Ovary (tissue), 7 donors: ENCODE measurements at regions not wholly inside any gene's neighbourhood (a gene's known extent, or its start where the extent isn't known, plus 50 kb on each side); places are given as distances from the start of the nearest gene placed in this dataset.
"Not testable (repeated sequence)": the region's sequence is repeated elsewhere in the genome, so short reads cannot be mapped to it uniquely, and the experiment has no call there.

Source experiments
- DNase-seq, 5 donors: peaks; one replicate each; pipeline ENCODE4 v3.0.0-alpha.2; 2019 to 2020
- H3K27ac ChIP-seq, 2 donors: fragments of 200-600 bp; one replicate each; pipeline versions ENCODE4 v1.5.1 to v1.8.0; 2019 to 2022
- H3K27me3 ChIP-seq: fragments of 200-600 bp; one replicate; pipeline ENCODE4 v1.8.0; 2022
- H3K36me3 ChIP-seq: fragments of 200-600 bp; sonication (generic); one replicate; pipeline ENCODE4 v1.5.1; 2019
- H3K4me1 ChIP-seq: one replicate; pipeline ENCODE4 v1.8.1; 2013; ENCODE audit warnings: mild to moderate bottlenecking, moderate library complexity; ENCODE audit not compliant: insufficient read depth
- H3K4me3 ChIP-seq: fragments of 200-600 bp; sonication (generic); one replicate; pipeline ENCODE4 v1.5.1; 2017
- H3K9me3 ChIP-seq, 2 donors: fragments of 200-600 bp in 1 of 2; sonication (generic) in 1 of 2; one replicate each; pipeline versions ENCODE4 v1.5.1 to v1.8.1; 2013 to 2019; ENCODE audit warnings: mild to moderate bottlenecking in 1 of 2, moderate library complexity in 1 of 2
- EP300 ChIP-seq: sonication (generic); formaldehyde crosslinking; IDR thresholded peaks from one replicate; pipeline ENCODE4 v1.6.1; 2017; ENCODE audit warnings: antibody characterized with exemption
- POLR2A ChIP-seq: fragments of 450-650 bp; IDR thresholded peaks from one replicate; pipeline ENCODE4 v1.6.1; 2017; ENCODE audit warnings: antibody characterized with exemption, mild to moderate bottlenecking, moderate library complexity
- WGBS, 3 donors: extraction: QIAGEN DNeasy Blood & Tissue Kit in 1 of 3; methylation state at CpG; one replicate each; pipeline versions ENCODE4 v1.1.5 to v1.1.7; 2013 to 2017; 5-methylcytosine and 5-hydroxymethylcytosine counted together
- intact Hi-C, 4 donors: fragments of 100-400 bp; cut with DNase I; formaldehyde crosslinking; loops; one replicate each; pipeline versions ENCODE4 v1.11.0 to v1.15.1; 2022 to 2023
- TF ChIP-seq, protein P1 (sequence below), 3 donors: fragments of 450-650 bp in 2 of 3; fragments of 200-600 bp in 1 of 3; IDR thresholded peaks; one replicate each; pipeline versions ENCODE4 v1.5.1 to v1.8.0; 2016 to 2022; ENCODE audit warnings: antibody characterized with exemption in 3 of 3, mild to moderate bottlenecking in 1 of 3
- donor health status: DM: no; HTN: no; CAD: no; lungs with moderate emphysema.
- donor health status: DM: no; HTN: no; CAD: no.
- donor health status: Bipolar disorder and iron deficiency.
- donor health status: DM: no; HTN: no; CAD: no.
- donor health status: DM: yes; HTN: yes; CAD: no.

DNA sequence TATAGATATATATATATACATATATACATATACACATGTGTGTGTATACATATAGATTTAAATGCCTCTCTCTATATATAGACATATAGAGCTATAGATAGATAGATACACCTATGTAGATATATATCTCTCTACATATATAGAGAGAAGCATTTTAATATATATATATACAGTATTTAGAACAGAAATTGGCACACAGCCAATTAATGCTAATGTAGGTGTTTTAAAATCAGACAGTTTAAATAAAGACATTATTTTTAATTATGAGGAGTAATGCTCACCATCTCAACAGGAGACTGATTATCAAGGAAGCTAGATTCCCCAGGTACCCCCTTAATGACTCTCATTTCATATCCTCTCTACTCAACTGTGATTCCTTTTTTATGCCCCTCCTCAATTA, 170.7 kb upstream of the CRIM1 start:
- Histone ChIP-seq H3K4me1 (no peaks in the 10 kb centered on the region), H3K27ac (no peak overlapping the region), H3K4me3 (no peak overlapping the region), H3K27me3 (no peaks in the 10 kb centered on the region), H3K9me3 (no peaks in the 10 kb centered on the region), H3K36me3 (no peaks in the 10 kb centered on the region)
- TF ChIP-seq EP300 (no peak), POLR2A (no peak)
- TF ChIP-seq, protein P1, sequence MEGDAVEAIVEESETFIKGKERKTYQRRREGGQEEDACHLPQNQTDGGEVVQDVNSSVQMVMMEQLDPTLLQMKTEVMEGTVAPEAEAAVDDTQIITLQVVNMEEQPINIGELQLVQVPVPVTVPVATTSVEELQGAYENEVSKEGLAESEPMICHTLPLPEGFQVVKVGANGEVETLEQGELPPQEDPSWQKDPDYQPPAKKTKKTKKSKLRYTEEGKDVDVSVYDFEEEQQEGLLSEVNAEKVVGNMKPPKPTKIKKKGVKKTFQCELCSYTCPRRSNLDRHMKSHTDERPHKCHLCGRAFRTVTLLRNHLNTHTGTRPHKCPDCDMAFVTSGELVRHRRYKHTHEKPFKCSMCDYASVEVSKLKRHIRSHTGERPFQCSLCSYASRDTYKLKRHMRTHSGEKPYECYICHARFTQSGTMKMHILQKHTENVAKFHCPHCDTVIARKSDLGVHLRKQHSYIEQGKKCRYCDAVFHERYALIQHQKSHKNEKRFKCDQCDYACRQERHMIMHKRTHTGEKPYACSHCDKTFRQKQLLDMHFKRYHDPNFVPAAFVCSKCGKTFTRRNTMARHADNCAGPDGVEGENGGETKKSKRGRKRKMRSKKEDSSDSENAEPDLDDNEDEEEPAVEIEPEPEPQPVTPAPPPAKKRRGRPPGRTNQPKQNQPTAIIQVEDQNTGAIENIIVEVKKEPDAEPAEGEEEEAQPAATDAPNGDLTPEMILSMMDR (IDR thresholded peaks at IDR 0.05) = no peak
- no peak for DNase-seq
- intact Hi-C loops = no loop called here

GRCh38 chr2:36180789-36181482, 174.6 kb upstream of the CRIM1 start:
- H3K4me1 ChIP-seq, H3K27ac ChIP-seq, H3K27me3 ChIP-seq, DNase-seq, H3K36me3 ChIP-seq, intact Hi-C loops, H3K9me3 ChIP-seq, H3K4me3 ChIP-seq: not testable (repeated sequence)
- WGBS, 3 donors = 88 to 94% (median 92%) methylated on average over 7 of the region's 7 CpGs

DNA sequence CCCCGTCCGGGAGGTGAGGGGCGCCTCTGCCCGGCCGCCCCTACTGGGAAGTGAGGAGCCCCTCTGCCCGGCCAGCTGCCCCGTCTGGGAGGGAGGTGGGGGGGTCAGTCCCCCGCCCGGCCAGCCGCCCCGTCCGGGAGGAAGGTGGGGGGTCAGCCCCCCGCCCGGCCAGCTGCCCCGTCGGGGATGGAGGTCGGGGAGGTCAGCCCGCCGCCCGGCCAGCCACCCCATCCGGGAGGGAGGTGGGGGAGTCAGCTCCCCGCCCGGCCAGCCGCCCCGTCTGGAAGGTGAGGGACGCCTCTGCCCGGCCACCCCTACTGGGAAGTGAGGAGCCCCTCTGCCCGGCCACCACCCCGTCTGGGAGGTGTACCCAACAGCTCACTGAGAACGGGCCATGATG, 175.3 kb upstream of the CRIM1 start:
- H3K27ac ChIP-seq, H3K4me3 ChIP-seq, H3K9me3 ChIP-seq, intact Hi-C loops, H3K27me3 ChIP-seq, H3K36me3 ChIP-seq, H3K4me1 ChIP-seq: not testable (repeated sequence)
- WGBS, 3 donors = 92 to 99% (median 96%) methylated on average over 10 to 23 of the region's 30 CpGs
- DNase-seq = peak in 1 of 5 donors; percentile 12

DNA sequence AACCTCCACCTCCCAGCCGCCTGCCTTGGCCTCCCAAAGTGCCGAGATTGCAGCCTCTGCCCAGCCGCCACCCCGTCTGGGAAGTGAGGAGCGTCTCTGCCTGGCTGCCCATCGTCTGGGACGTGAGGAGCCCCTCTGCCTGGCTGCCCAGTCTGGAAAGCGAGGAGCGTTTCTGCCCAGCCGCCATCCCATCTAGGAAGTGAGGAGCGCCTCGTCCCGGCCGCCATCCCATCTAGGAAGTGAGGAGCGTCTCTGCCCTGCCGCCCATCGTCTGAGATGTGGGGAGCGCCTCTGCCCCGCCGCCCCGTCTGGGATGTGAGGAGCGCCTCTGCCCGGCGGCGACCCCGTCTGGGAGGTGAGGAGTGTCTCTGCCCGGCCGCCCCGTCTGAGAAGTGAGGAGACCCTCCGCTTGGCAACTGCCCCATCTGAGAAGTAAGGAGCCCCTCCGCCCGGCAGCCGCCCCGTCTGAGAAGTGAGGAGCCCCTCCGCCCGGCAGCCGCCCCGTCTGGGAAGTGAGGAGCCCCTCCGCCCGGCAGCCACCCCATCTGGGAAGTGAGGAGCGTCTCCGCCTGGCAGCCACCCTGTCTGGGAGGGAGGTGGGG, 175.8 kb upstream of the CRIM1 start:
- H3K4me1 ChIP-seq, H3K27me3 ChIP-seq, H3K9me3 ChIP-seq, DNase-seq, H3K36me3 ChIP-seq, H3K27ac ChIP-seq, intact Hi-C loops, H3K4me3 ChIP-seq: not testable (repeated sequence)
- 94 to 95% (median 95%) methylated on average over 11 to 39 of the region's 42 CpGs for WGBS, 3 donors

GRCh38 chr2:36178384-36178783, 177.2 kb upstream of the CRIM1 start:
- Histone ChIP-seq H3K36me3 (no peaks in the 10 kb centered on the region), H3K27ac (no peak overlapping the region), H3K9me3 (no peaks in the 10 kb centered on the region), H3K4me3 (no peak overlapping the region), H3K27me3 (no peaks in the 10 kb centered on the region), H3K4me1 (no peaks in the 10 kb centered on the region)
- no peak for DNase-seq
- WGBS, 3 donors = 30 to 51% (median 47%) methylated on average over 2 of the region's 2 CpGs
- no peak for TF ChIP-seq EP300
- no peak for TF ChIP-seq POLR2A
- TF ChIP-seq, protein P1 (IDR thresholded peaks at IDR 0.05) = no peak
- intact Hi-C loops = no loop called here

DNA sequence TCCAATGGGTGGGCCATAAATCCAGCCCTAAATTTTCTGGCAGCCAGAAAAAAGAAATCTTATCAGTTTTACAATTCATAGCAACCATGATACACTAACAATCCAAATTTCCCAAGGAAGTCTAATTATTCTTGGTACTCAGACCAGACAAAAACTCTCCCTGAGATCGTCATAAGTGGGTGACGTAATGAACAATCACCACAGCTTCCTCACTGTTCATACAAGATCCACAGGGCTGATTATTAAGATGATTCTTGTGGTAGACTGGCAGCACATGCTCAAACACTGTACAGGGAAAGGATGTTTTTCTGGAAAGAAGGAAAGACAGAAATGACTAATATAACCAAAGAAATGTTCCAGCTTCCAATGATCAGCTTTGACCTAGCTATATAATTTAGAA, 178.3 kb upstream of the CRIM1 start:
- TF ChIP-seq EP300 = no peak
- TF ChIP-seq, protein P1 (IDR thresholded peaks at IDR 0.05) = no peak
- no peak for TF ChIP-seq POLR2A
- H3K9me3 ChIP-seq = no peaks in the 10 kb centered on the region
- 59 to 62% (median 59%) methylated on average over 2 of the region's 2 CpGs for WGBS, 3 donors
- no peaks in the 10 kb centered on the region for H3K36me3 ChIP-seq
- intact Hi-C loops = no loop called here
- H3K27ac ChIP-seq = no peak overlapping the region
- H3K4me3 ChIP-seq = no peak overlapping the region
- H3K4me1 ChIP-seq = no peaks in the 10 kb centered on the region
- H3K27me3 ChIP-seq = no peaks in the 10 kb centered on the region
- no peak for DNase-seq
